IMR-90 (cell line): ENCODE measurements at regions not wholly inside any gene's neighbourhood (a gene's known extent, or its start where the extent isn't known, plus 50 kb on each side); places are given as distances from the start of the nearest gene placed in this dataset.

Source experiments
- ATAC-seq: fragments of 200-7000 bp; cut with Tn5 transposase; 2 replicates; pipeline ENCODE4 v1.9.1; 2020; ENCODE audit warnings: low read depth, mild to moderate bottlenecking, moderate library complexity
- BruUV-seq: library from RNA; stranded (reverse); fragments of 400-500 nt; replicated peaks from 2 replicates; lab custom pipeline; 2021; lab: Mats Ljungman, UMichigan
- CTCF ChIA-PET: fragments of 300-600 bp; formaldehyde crosslinking; extraction: SDS; loops from one replicate; lab custom pipeline; 2021; ENCODE audit warnings: antibody characterized with exemption; lab: Yijun Ruan, JAX
- POLR2A ChIA-PET: fragments of 300-600 bp; sonication (Branson Sonifier 250); formaldehyde crosslinking; loops from one replicate; lab custom pipeline; 2022; ENCODE audit warnings: antibody characterized with exemption; ENCODE audit not compliant: unreplicated experiment; lab: Charles Lee
- DNase-seq: peaks from one replicate; pipeline ENCODE4 v3.0.0; 2013
- H2AFZ ChIP-seq: replicated peaks from 2 replicates; pipeline ENCODE3; 2013; ENCODE audit warnings: low read length, mild to moderate bottlenecking; ENCODE audit not compliant: poor library complexity
- H2AK5ac ChIP-seq: 2 replicates; pipeline ENCODE4 v1.6.1; 2013; ENCODE audit warnings: low read depth, low read length, inconsistent platforms
- H2AK9ac ChIP-seq: replicated peaks from 2 replicates; pipeline ENCODE3; 2013; ENCODE audit warnings: mild to moderate bottlenecking, low read depth, low read length, moderate library complexity; ENCODE audit not compliant: poor library complexity
- H2BK120ac ChIP-seq: 2 replicates; pipeline ENCODE4 v1.6.1; 2013; ENCODE audit warnings: low read depth, low read length, inconsistent platforms
- H2BK15ac ChIP-seq: 3 replicates; pipeline ENCODE4 v1.6.1; 2013; ENCODE audit warnings: low read depth, low read length, inconsistent platforms
- H2BK20ac ChIP-seq: 2 replicates; pipeline ENCODE4 v1.6.1; 2013; ENCODE audit warnings: low read depth, mild to moderate bottlenecking, inconsistent platforms, low read length, moderate library complexity
- H2BK5ac ChIP-seq: 2 replicates; pipeline ENCODE4 v1.6.1; 2013; ENCODE audit warnings: mild to moderate bottlenecking, low read depth, low read length, inconsistent platforms; ENCODE audit not compliant: poor library complexity, severe bottlenecking
- H3K14ac ChIP-seq: replicated peaks from 2 replicates; pipeline ENCODE4 v1.6.1; 2013; ENCODE audit warnings: low read depth, low read length, inconsistent platforms
- H3K18ac ChIP-seq: 2 replicates; pipeline ENCODE4 v1.6.1; 2013; ENCODE audit warnings: low read depth, low read length, control low read depth
- H3K23ac ChIP-seq: 2 replicates; pipeline ENCODE4 v1.6.1; 2013; ENCODE audit warnings: low read depth, low read length, inconsistent platforms
- H3K27ac ChIP-seq: 2 replicates; pipeline ENCODE4 v1.5.1; 2013; ENCODE audit warnings: mild to moderate bottlenecking, control low read depth, low read length; ENCODE audit not compliant: insufficient read depth
- H3K27me3 ChIP-seq: 2 replicates; pipeline ENCODE4 v1.6.1; 2013; ENCODE audit warnings: low read length; ENCODE audit not compliant: control insufficient read depth, insufficient read depth
- H3K36me3 ChIP-seq: 2 replicates; pipeline ENCODE4 v1.6.1; 2013; ENCODE audit warnings: low read length, mixed read lengths; ENCODE audit not compliant: control insufficient read depth, insufficient read depth
- H3K4ac ChIP-seq: 2 replicates; pipeline ENCODE4 v1.6.1; 2013; ENCODE audit warnings: low read depth, low read length, inconsistent platforms
- H3K4me1 ChIP-seq: 2 replicates; pipeline ENCODE4 v1.6.1; 2013; ENCODE audit warnings: low read length, mixed read lengths; ENCODE audit not compliant: control insufficient read depth, insufficient read depth
- H3K4me2 ChIP-seq: 2 replicates; pipeline ENCODE4 v1.6.1; 2013; ENCODE audit warnings: low read depth, mild to moderate bottlenecking, control low read depth, low read length, moderate library complexity
- H3K4me3 ChIP-seq: 2 replicates; pipeline ENCODE4 v1.5.1; 2013; ENCODE audit warnings: low read depth, mild to moderate bottlenecking, control low read depth, low read length, moderate library complexity; ENCODE audit not compliant: insufficient read depth
- H3K56ac ChIP-seq: 2 replicates; pipeline ENCODE4 v1.6.1; 2013; ENCODE audit warnings: low read length, inconsistent platforms; ENCODE audit not compliant: insufficient read depth; ENCODE audit errors: extremely low read depth
- H3K79me1 ChIP-seq, 2 experiments: 2 replicates each; pipeline ENCODE4 v1.6.1; 2013; ENCODE audit warnings: low read length in 2 of 2, inconsistent platforms in 1 of 2, low read depth in 1 of 2
- H3K9ac ChIP-seq: 2 replicates; pipeline ENCODE4 v1.6.1; 2013; ENCODE audit warnings: low read depth, low read length, control low read depth
- H3K9me1 ChIP-seq: 2 replicates; pipeline ENCODE4 v1.6.1; 2013; ENCODE audit warnings: low read length, inconsistent platforms; ENCODE audit not compliant: insufficient read depth
- H3K9me3 ChIP-seq: 2 replicates; pipeline ENCODE4 v1.6.1; 2013; ENCODE audit warnings: low read length; ENCODE audit not compliant: control insufficient read depth, insufficient read depth
- H4K20me1 ChIP-seq: 2 replicates; pipeline ENCODE4 v1.6.1; 2013; ENCODE audit warnings: low read length, inconsistent platforms; ENCODE audit not compliant: insufficient read depth
- H4K5ac ChIP-seq: 2 replicates; pipeline ENCODE4 v1.6.1; 2013; ENCODE audit warnings: mild to moderate bottlenecking, low read depth, low read length, control low read depth
- H4K8ac ChIP-seq, 2 experiments: 2 replicates each; pipeline ENCODE4 v1.6.1; 2013; ENCODE audit warnings: low read depth in 2 of 2, low read length in 2 of 2, control low read depth in 1 of 2, inconsistent platforms in 1 of 2
- H4K91ac ChIP-seq: 2 replicates; pipeline ENCODE4 v1.6.1; 2013; ENCODE audit warnings: low read depth, low read length, inconsistent platforms; ENCODE audit not compliant: insufficient read depth
- BHLHE40 ChIP-seq: fragments of 150-350 bp; IDR thresholded peaks from 2 replicates; pipeline ENCODE4 v1.6.1; 2016; ENCODE audit warnings: mild to moderate bottlenecking, low read depth, low read length
- CHD1 ChIP-seq: IDR thresholded peaks from 2 replicates; pipeline ENCODE4 v1.6.1; 2012; ENCODE audit warnings: low read depth, low read length, improper control_type of control experiment
- ELK1 ChIP-seq: fragments of 150-350 bp; IDR thresholded peaks from 2 replicates; pipeline ENCODE4 v1.6.1; 2016; ENCODE audit warnings: low read depth, mild to moderate bottlenecking, low read length, moderate library complexity, borderline replicate concordance
- FOS ChIP-seq: fragments of 150-350 bp; IDR thresholded peaks from 2 replicates; pipeline ENCODE4 v1.6.1; 2016; ENCODE audit warnings: low read depth, low read length
- MAZ ChIP-seq: IDR thresholded peaks from 2 replicates; pipeline ENCODE4 v1.6.1; 2012; ENCODE audit warnings: low read depth, mild to moderate bottlenecking, low read length, improper control_type of control experiment, moderate library complexity, borderline replicate concordance
- NFE2L2 ChIP-seq: fragments of 150-350 bp; IDR thresholded peaks from 2 replicates; pipeline ENCODE4 v1.6.1; 2016; ENCODE audit warnings: low read depth, mild to moderate bottlenecking, low read length
- RAD21 ChIP-seq: IDR thresholded peaks from 2 replicates; pipeline ENCODE4 v1.6.1; 2012; ENCODE audit warnings: low read length, improper control_type of control experiment
- SMC3 ChIP-seq: fragments of 150-350 bp; IDR thresholded peaks from 2 replicates; pipeline ENCODE4 v1.6.1; 2016; ENCODE audit warnings: low read depth, mild to moderate bottlenecking, antibody characterized with exemption, low read length, moderate library complexity
- USF2 ChIP-seq: fragments of 150-350 bp; IDR thresholded peaks from 2 replicates; pipeline ENCODE4 v1.6.1; 2017; ENCODE audit warnings: mild to moderate bottlenecking, antibody characterized with exemption, low read length, low read depth
- WGBS, 2 experiments: methylation state at CpG; one replicate each; pipeline versions ENCODE4 v1.1.5 to v1.1.7; 2013; ENCODE audit warnings: missing lambda C conversion rate in 2 of 2; ENCODE audit not compliant: insufficient read length in 1 of 2; ENCODE audit errors: extremely low coverage in 2 of 2; 5-methylcytosine and 5-hydroxymethylcytosine counted together
- dilution Hi-C: fragments of 300-500 bp; cut with HindIII; formaldehyde crosslinking; loops from one replicate; pipeline ENCODE4 v1.14.3; 2018; ENCODE audit warnings: low sequenced_read_pairs; ENCODE audit not compliant: unreplicated experiment
- in situ Hi-C: fragments of 300-500 bp; cut with MboI; formaldehyde crosslinking; loops from 3 replicates; pipeline ENCODE4 v1.14.3; 2019; ENCODE audit warnings: low sequenced_read_pairs, inconsistent platforms, mixed read lengths
- intact Hi-C: fragments of 100-400 bp; cut with micrococcal nuclease; formaldehyde crosslinking; loops from 2 replicates; pipeline ENCODE4 v1.10.0; 2022

- H3K18ac ChIP-seq = no peak overlapping the region
- intact Hi-C loops (no loop called here), dilution Hi-C loops (no loop called here), in situ Hi-C loops (no loop called here)
- no peak overlapping the region for H3K9ac ChIP-seq
- WGBS, 2 experiments = no CpG with 5 or more reads among the region's 3 CpGs
- no peak overlapping the region for H2BK120ac ChIP-seq
- no peak overlapping the region for H4K8ac ChIP-seq
- H3K27ac ChIP-seq = no peak overlapping the region
- peaks cover 7% of the 10 kb centered on the region for H3K9me3 ChIP-seq
- peak overlapping the region; percentile 3 for H2AFZ ChIP-seq
- H4K5ac ChIP-seq = no peak overlapping the region
- H4K91ac ChIP-seq = no peak overlapping the region
- H2BK5ac ChIP-seq = no peak overlapping the region
- H3K27me3 ChIP-seq = no peaks in the 10 kb centered on the region
- POLR2A ChIA-PET = no interaction called here
- CTCF ChIA-PET = no interaction called here
- BruUV-seq = no TSS peak
- H3K14ac ChIP-seq = no peak overlapping the region
- H3K4me1 ChIP-seq = no peaks in the 10 kb centered on the region
- no peak overlapping the region for H3K4me3 ChIP-seq
- no peaks in the 10 kb centered on the region for H3K9me1 ChIP-seq
- H3K36me3 ChIP-seq = no peaks in the 10 kb centered on the region
- H2BK15ac ChIP-seq = no peak overlapping the region
- H2BK20ac ChIP-seq = no peak overlapping the region
- H3K23ac ChIP-seq = no peak overlapping the region
- ATAC-seq = no peak
- H2AK9ac ChIP-seq = no peak overlapping the region
- TF ChIP-seq ELK1 (no peak), FOS (no peak), MAZ (no peak), USF2 (no peak), SMC3 (no peak), RAD21 (no peak), BHLHE40 (no peak), NFE2L2 (no peak), CHD1 (no peak)
- H3K4me2 ChIP-seq = no peak overlapping the region
- H3K4ac ChIP-seq = no peak overlapping the region
- no peaks in the 10 kb centered on the region for H4K20me1 ChIP-seq
- H3K56ac ChIP-seq = no peak overlapping the region
- H2AK5ac ChIP-seq = no peak overlapping the region
- DNase-seq = no peak
- no peaks in the 10 kb centered on the region for H3K79me1 ChIP-seq
These were observed 1043.2 kb upstream of the TMEM132C start for GRCh38 chr12:127223731-127224130.
